Body of pancreas (tissue), 4 donors: ENCODE measurements at regions not wholly inside any gene's neighbourhood (a gene's known extent, or its start where the extent isn't known, plus 50 kb on each side); places are given as distances from the start of the nearest gene placed in this dataset.

Experiments used
- POLR2A ChIP-seq, 3 donors: fragments of 450-650 bp; IDR thresholded peaks; one replicate each; pipeline ENCODE4 v1.6.1; 2016; ENCODE audit warnings: antibody characterized with exemption in 3 of 3, mild to moderate bottlenecking in 2 of 3
- TF ChIP-seq, protein P1 (sequence below), 7 experiments: fragments of 450-650 bp in 4 of 7; fragments of 200-600 bp in 3 of 7; sonication (generic) in 3 of 7; IDR thresholded peaks; one replicate each; pipeline ENCODE4 v1.5.1; 2016 to 2019; ENCODE audit warnings: antibody characterized with exemption in 7 of 7

DNA sequence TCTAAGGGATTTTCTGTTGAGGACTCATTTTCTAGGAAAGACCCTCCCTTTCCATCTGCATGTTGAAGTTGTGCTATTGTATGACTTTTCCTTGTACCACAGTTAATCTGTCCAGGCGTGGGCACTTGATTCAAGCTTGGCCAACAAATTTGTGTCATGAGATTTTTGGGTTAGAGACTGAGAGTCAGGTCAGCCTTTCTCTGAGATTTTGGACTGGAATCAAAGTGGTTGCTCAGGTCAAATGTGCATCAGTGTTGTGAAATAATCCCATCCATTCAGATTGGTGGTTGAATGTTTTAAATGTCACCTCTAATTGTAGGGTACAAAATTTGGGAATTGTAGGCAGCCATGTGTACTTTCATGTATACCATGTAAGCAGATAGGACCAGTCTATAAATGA lies 545.2 kb upstream of the IGFBP7 start:
- TF ChIP-seq, protein P1, sequence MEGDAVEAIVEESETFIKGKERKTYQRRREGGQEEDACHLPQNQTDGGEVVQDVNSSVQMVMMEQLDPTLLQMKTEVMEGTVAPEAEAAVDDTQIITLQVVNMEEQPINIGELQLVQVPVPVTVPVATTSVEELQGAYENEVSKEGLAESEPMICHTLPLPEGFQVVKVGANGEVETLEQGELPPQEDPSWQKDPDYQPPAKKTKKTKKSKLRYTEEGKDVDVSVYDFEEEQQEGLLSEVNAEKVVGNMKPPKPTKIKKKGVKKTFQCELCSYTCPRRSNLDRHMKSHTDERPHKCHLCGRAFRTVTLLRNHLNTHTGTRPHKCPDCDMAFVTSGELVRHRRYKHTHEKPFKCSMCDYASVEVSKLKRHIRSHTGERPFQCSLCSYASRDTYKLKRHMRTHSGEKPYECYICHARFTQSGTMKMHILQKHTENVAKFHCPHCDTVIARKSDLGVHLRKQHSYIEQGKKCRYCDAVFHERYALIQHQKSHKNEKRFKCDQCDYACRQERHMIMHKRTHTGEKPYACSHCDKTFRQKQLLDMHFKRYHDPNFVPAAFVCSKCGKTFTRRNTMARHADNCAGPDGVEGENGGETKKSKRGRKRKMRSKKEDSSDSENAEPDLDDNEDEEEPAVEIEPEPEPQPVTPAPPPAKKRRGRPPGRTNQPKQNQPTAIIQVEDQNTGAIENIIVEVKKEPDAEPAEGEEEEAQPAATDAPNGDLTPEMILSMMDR (IDR thresholded peaks at IDR 0.05), result no peak
- no peak for TF ChIP-seq POLR2A (IDR thresholded peaks at IDR 0.05)
